Common myeloid progenitor, CD34-positive (primary cell): ENCODE measurements at regions not wholly inside any gene's neighbourhood (a gene's known extent, or its start where the extent isn't known, plus 50 kb on each side); places are given as distances from the start of the nearest gene placed in this dataset.

Experiments used
- CTCF ChIA-PET: fragments of 350-600 bp; sonication (Branson Sonifier 250); formaldehyde crosslinking; loops from one replicate; lab custom pipeline; 2021; ENCODE audit warnings: antibody characterized with exemption; lab: Charles Lee
- POLR2A ChIA-PET: fragments of 350-600 bp; sonication (Branson Sonifier 250); formaldehyde crosslinking; loops from one replicate; lab custom pipeline; 2021; ENCODE audit warnings: antibody characterized with exemption; lab: Charles Lee
- DNase-seq, 3 donors: peaks; one replicate each; pipeline versions ENCODE4 v3.0.0 to v3.0.0-alpha.2; 2013
- H3K27ac ChIP-seq, 2 experiments: 1 replicate in 1 of 2; 2 replicates in 1 of 2; pipeline ENCODE4 v1.7.0; 2013; ENCODE audit warnings: inconsistent platforms in 2 of 2, low read length in 2 of 2, mild to moderate bottlenecking in 2 of 2, low read depth in 1 of 2, moderate library complexity in 1 of 2; ENCODE audit not compliant: severe bottlenecking in 2 of 2, insufficient read depth in 1 of 2, poor library complexity in 1 of 2
- H3K27me3 ChIP-seq, 5 experiments: replicated peaks in 2 of 5; 1 replicate in 3 of 5; 2 replicates in 2 of 5; pipeline versions ENCODE4 v1.6.1 to v1.7.0; 2013; ENCODE audit warnings: low read length in 4 of 5, mild to moderate bottlenecking in 2 of 5, moderate library complexity in 2 of 5, inconsistent platforms in 1 of 5; ENCODE audit not compliant: insufficient read depth in 5 of 5, control insufficient read depth in 4 of 5
- H3K36me3 ChIP-seq, 4 experiments: 1 replicate in 2 of 4; 2 replicates in 2 of 4; pipeline versions ENCODE4 v1.6.1 to v1.7.0; 2013; ENCODE audit warnings: low read length in 3 of 4, control low read depth in 1 of 4, mild to moderate bottlenecking in 1 of 4; ENCODE audit not compliant: control insufficient read depth in 4 of 4, insufficient read depth in 4 of 4
- H3K4me1 ChIP-seq, 4 experiments: 1 replicate in 3 of 4; 2 replicates in 1 of 4; pipeline versions ENCODE4 v1.6.1 to v1.7.1; 2013; ENCODE audit warnings: low read length in 3 of 4, mild to moderate bottlenecking in 3 of 4, control low read depth in 1 of 4, inconsistent platforms in 1 of 4, moderate library complexity in 1 of 4; ENCODE audit not compliant: control insufficient read depth in 4 of 4, insufficient read depth in 4 of 4; ENCODE audit errors: control extremely low read depth in 1 of 4
- H3K4me3 ChIP-seq, 7 experiments: 1 replicate in 4 of 7; 2 replicates in 3 of 7; pipeline versions ENCODE4 v1.5.1 to v1.7.0; 2013; ENCODE audit warnings: mild to moderate bottlenecking in 7 of 7, low read length in 6 of 7, moderate library complexity in 6 of 7, inconsistent platforms in 2 of 7, low read depth in 2 of 7, control low read depth in 1 of 7; ENCODE audit not compliant: insufficient read depth in 4 of 7, control insufficient read depth in 1 of 7; ENCODE audit errors: extremely low read depth in 1 of 7
- H3K9me3 ChIP-seq, 5 experiments: 1 replicate in 4 of 5; 2 replicates in 1 of 5; pipeline versions ENCODE4 v1.6.1 to v1.7.1; 2013; ENCODE audit warnings: low read length in 4 of 5, mild to moderate bottlenecking in 2 of 5, inconsistent platforms in 1 of 5, low read depth in 1 of 5, moderate library complexity in 1 of 5; ENCODE audit not compliant: control insufficient read depth in 4 of 5, insufficient read depth in 2 of 5; ENCODE audit errors: control extremely low read depth in 1 of 5
- WGBS: methylation state at CpG from one replicate; pipeline ENCODE4 v1.1.5; 2013; ENCODE audit not compliant: insufficient coverage; 5-methylcytosine and 5-hydroxymethylcytosine counted together

DNA sequence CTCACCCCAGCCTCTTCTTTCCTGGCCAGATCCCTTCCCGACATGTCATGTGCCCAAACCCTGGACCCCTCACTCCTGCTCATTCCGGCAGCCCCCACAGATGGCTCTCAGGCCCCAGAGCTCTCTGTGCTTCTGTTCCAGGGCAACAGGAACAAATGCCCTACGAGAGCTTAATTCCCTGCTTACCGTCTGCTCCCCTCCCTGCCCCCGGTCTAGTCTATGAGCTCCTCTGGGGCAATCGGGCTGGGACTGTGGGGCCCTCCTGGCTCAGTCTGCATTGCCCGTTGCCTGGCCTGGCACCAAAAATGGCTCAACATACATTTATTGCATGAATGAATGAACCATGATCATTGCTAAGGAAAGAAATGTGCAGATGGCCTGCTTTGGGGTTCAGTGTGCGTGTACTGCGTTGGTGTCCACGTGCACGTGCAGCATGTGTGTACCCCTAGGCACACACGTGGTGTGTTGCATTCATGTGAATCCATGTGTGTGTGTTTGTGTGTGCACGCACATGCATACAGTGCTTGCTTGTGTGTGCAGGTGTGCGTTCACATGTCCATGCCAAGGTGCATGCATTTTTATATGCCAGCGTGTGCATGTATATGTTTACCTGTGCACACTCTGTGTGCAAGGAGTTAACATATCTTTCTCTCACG, 201.2 kb upstream of the IER5L start:
- no peak for DNase-seq
- ChIA-PET POLR2A (no interaction called here), CTCF (interaction anchor here (0.9 to 1.0 kb wide), 2 partner anchors 9 to 59 kb away, joined by 3 read pairs; no protein-coding TSS in a partner anchor)
- H3K9me3 ChIP-seq, result no peaks in the 10 kb centered on the region
- no peak overlapping the region for H3K27ac ChIP-seq
- no peaks in the 10 kb centered on the region for H3K36me3 ChIP-seq
- 95% methylated on average over 15 of the region's 16 CpGs for WGBS
- no peaks in the 10 kb centered on the region for H3K27me3 ChIP-seq
- no peak overlapping the region for H3K4me3 ChIP-seq
- peaks cover 0 to 19% (median 18%) of the 10 kb centered on the region in 4 experiments for H3K4me1 ChIP-seq

DNA sequence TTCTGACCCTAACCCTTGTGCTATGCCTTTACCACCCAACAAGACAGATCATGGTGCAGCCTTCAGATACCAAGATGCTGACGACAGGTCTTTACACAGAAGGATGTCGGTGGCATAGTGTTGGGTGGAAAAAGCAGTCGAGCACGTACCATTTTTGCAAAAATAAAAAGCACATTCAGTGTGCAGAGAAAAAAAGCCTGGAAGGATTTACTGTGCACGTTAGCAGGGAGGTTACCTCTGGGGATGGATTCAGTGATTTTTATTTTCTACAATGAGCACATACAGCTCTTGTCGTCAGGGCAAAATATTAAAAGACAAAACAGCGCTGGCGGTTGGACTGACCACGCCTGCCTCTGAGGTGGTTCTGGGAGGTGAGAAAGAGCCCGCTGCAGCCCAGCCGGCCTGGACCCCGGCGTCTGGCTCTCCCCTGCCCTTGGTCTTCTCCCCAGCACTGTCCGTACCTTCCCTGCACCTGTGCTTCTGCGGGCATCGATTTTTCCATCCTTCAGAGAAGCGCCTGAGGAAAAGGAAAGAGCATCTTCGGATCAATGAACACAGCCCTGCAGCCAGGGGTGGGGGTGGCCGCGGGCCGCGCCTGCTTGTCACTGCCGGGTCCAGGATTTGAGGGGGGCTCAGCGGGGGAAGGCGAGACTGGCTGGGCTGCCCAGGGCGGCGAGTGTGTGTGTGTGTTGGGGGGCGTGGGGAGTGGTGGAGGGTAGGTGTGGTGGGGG, 200.0 kb upstream of the IER5L start:
- no peak overlapping the region for H3K4me3 ChIP-seq
- H3K4me1 ChIP-seq, result peaks cover 0 to 10% (median 8%) of the 10 kb centered on the region in 4 experiments
- POLR2A ChIA-PET, result no interaction called here
- no peaks in the 10 kb centered on the region for H3K27me3 ChIP-seq
- no peaks in the 10 kb centered on the region for H3K9me3 ChIP-seq
- no peak for DNase-seq
- H3K36me3 ChIP-seq, result no peaks in the 10 kb centered on the region
- no peak overlapping the region for H3K27ac ChIP-seq
- CTCF ChIA-PET, result no interaction called here
- 96% methylated on average over 18 of the region's 28 CpGs for WGBS

DNA sequence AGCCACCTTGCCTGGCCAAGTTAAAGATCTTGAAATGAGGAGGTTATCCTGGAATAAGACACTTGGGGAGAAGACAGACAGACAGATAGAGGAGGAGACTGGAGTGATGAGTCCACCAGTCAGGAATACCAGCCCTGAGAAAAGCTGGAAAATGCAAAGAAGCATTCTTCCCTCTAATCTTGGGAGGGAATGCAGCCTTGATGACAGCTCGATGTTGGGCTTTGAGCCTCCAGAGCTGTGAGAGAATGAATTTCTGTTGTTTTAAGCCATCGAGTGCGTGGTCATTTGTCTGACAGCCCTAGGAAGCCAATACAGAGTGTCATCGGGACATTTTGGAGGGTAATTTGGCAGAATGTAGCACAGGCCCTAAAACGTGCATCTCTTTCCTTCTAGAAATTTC, 199.1 kb upstream of the IER5L start:
- WGBS, result 93% methylated on average over 4 of the region's 5 CpGs
- ChIA-PET POLR2A (no interaction called here), CTCF (interaction anchor here (0.7 to 1.2 kb wide), 2 partner anchors 9 to 10 kb away, joined by 4 read pairs; no protein-coding TSS in a partner anchor)
- no peaks in the 10 kb centered on the region for H3K36me3 ChIP-seq
- no peaks in the 10 kb centered on the region for H3K9me3 ChIP-seq
- peaks cover 0 to under 1% (median 0%) of the 10 kb centered on the region in 4 experiments for H3K4me1 ChIP-seq
- no peak overlapping the region for H3K27ac ChIP-seq
- H3K4me3 ChIP-seq, result no peak overlapping the region
- H3K27me3 ChIP-seq, result no peaks in the 10 kb centered on the region
- DNase-seq, result no peak

DNA sequence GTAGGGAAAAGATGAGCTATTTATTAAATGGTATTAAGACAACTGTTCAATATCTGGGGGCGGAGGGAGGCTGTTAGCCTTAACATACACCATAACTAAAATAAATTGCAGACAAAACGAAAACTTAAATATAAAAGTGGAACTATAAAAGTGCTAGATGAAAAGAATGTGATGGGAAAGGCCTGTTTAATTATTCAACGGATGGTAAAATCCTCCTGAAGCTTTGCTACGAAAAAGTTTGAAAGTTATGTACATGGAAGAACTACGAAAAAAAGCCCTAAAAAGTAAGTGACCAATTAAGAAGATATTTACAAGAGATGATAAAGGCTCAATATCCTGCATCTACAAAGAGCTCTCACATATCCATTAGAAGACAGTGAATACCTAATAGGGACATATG, 197.8 kb upstream of the IER5L start:
- Histone ChIP-seq H3K27me3 (no peaks in the 10 kb centered on the region), H3K9me3 (peaks cover 0 to under 1% (median 0%) of the 10 kb centered on the region in 5 experiments), H3K4me3 (no peak overlapping the region), H3K4me1 (no peaks in the 10 kb centered on the region), H3K27ac (no peak overlapping the region), H3K36me3 (no peaks in the 10 kb centered on the region)
- DNase-seq, result no peak
- no CpG with 5 or more reads among the region's 5 CpGs for WGBS
- POLR2A ChIA-PET, result interaction anchor here (0.5 kb wide), 1 partner anchor 17 kb away, joined by 3 read pairs; no protein-coding TSS in a partner anchor
- CTCF ChIA-PET, result no interaction called here

GRCh38 chr9:129374651-129375050, 196.6 kb upstream of the IER5L start:
- 80% methylated on average over 1 of the region's 2 CpGs for WGBS
- H3K4me3 ChIP-seq, result no peak overlapping the region
- ChIA-PET POLR2A (no interaction called here), CTCF (no interaction called here)
- H3K9me3 ChIP-seq, result peaks cover 0 to 2% (median 0%) of the 10 kb centered on the region in 5 experiments
- no peak for DNase-seq
- no peaks in the 10 kb centered on the region for H3K36me3 ChIP-seq
- no peaks in the 10 kb centered on the region for H3K27me3 ChIP-seq
- H3K4me1 ChIP-seq, result no peaks in the 10 kb centered on the region
- no peak overlapping the region for H3K27ac ChIP-seq

DNA sequence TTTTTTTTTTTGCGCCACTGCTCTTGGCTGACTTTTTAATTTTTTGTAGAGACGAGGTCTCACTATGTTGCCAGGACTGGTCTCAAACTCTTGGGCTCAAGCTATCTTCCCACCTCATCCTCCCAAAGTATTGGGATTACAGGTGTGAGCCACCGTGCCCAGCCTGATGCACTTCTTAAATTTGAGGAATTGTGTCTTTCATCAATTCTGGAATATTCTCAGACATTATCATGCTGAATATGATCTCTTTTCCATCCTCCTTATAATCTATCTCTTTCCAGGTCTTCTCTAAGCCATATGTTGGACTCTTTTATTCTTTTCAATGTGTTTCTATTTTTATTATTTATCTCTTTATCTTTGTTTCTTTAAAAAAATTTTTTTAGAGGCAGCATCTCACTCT, 196.2 kb upstream of the IER5L start:
- 100% methylated on average over 1 of the region's 3 CpGs for WGBS
- no peaks in the 10 kb centered on the region for H3K36me3 ChIP-seq
- POLR2A ChIA-PET, result interaction anchor here (0.9 kb wide), 1 partner anchor 9 kb away, joined by 4 read pairs; no protein-coding TSS in a partner anchor
- H3K9me3 ChIP-seq, result peaks cover 0 to 5% (median 0%) of the 10 kb centered on the region in 5 experiments
- DNase-seq, result no peak
- H3K4me3 ChIP-seq, result no peak overlapping the region
- H3K27ac ChIP-seq, result no peak overlapping the region
- CTCF ChIA-PET, result no interaction called here
- no peaks in the 10 kb centered on the region for H3K27me3 ChIP-seq
- H3K4me1 ChIP-seq, result no peaks in the 10 kb centered on the region

DNA sequence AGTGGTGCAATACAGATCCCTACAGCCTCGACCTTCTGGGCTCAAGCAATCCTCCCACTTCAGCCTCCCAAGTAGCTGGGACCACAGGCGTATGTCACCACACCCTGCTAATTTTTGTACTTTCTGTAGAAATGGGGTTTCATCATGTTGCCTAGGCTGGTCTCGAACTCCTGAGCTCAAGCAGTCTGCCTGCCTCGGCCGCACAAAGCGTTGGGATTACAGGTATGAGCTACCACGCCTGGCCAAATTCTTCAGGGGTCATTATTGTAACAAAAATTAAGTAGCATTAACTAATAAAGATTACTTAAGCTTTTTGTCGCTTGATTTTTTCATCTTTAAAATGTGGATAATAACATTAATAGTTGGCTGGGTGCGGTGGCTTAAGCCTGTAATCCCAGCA, 195.3 kb upstream of the IER5L start:
- H3K4me1 ChIP-seq, result peaks cover 0 to 3% (median 0%) of the 10 kb centered on the region in 4 experiments

More for the DNA sequence above, 195.3 kb upstream of the IER5L start:
- H3K27me3 ChIP-seq, result no peaks in the 10 kb centered on the region
- H3K36me3 ChIP-seq, result no peaks in the 10 kb centered on the region
- peaks cover 0 to 5% (median 0%) of the 10 kb centered on the region in 5 experiments for H3K9me3 ChIP-seq
- POLR2A ChIA-PET, result interaction anchor here (0.6 to 0.9 kb wide), 2 partner anchors 10 to 25 kb away, joined by 3 to 4 read pairs; no protein-coding TSS in a partner anchor
- CTCF ChIA-PET, result interaction anchor here (0.6 to 1.0 kb wide), 2 partner anchors 8 to 926 kb away, joined by 3 to 4 read pairs; no protein-coding TSS in a partner anchor
- H3K27ac ChIP-seq, result no peak overlapping the region
- no peak for DNase-seq
- no peak overlapping the region for H3K4me3 ChIP-seq
- 100% methylated on average over 3 of the region's 9 CpGs for WGBS
